ENCODE measurements at regions not wholly inside any gene's neighbourhood (a gene's known extent, or its start where the extent isn't known, plus 50 kb on each side); places are given as distances from the start of the nearest gene placed in this dataset.

DNA sequence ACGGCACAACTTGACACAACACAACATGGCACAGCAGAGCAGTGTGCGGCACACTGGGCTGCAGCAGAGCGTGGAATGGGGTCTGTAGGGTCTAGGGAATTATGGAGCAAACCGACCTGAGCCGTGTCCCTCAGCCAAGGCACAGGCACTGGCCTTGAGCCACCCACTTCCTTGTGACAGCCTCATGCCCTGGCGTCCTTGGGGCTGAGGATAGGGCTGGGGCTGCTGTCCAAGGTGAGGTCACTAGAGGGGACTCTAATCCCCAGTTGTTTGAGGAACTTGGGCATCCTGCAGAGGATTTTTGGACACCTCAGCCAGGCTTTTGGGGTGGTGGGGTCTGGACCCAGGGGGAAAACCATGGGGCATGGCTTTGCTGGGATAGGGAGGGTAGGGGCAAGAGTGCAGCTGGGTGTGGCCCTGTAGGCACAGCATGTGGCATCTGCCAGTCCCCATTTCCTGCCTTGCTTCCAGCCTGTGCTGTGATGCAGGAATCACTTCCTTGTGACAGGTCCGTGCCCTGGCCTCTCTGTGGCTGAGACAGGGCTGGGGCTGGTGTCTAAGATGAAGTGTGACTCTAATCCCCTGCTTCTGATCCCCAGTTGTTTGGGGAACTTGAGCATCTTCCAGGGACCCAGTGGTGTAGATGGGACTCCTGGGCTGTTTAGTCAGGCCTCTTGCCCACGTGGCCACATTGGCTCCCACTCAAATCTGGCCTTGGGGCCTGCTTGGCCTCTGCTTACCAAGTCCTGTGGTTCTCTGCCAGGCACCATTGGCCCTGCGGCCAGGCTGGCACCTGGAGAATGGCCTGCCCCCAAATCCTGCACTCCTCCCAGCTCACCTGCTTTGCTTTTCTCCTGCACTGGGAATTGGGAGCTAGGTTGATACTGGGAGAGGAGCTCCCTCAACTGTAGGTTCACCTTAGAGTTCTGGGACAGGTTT lies 78.5 kb downstream of the SCGB2B2 start:
- Histone ChIP-seq H3K9me3 (peaks cover 5% of the 10 kb centered on the region), H3K4me1 (ENCODE audit: control insufficient read depth in 1 of 2, low read depth in 2 of 2) (no peaks in the 10 kb centered on the region), H3K36me3 (no peaks in the 10 kb centered on the region), H3K27me3 (replicated peaks; ENCODE audit: insufficient read depth) (no peaks in the 10 kb centered on the region), H3K27ac (no peak overlapping the region), H3K4me3 (no peak overlapping the region)
- no peak for ATAC-seq (ENCODE audit: insufficient number of reproducible peaks, low FRiP score, low read depth)
- no peak for DNase-seq (ENCODE audit: low spot score)
- no peak for TF ChIP-seq CTCF (IDR thresholded peaks at IDR 0.05)

DNA sequence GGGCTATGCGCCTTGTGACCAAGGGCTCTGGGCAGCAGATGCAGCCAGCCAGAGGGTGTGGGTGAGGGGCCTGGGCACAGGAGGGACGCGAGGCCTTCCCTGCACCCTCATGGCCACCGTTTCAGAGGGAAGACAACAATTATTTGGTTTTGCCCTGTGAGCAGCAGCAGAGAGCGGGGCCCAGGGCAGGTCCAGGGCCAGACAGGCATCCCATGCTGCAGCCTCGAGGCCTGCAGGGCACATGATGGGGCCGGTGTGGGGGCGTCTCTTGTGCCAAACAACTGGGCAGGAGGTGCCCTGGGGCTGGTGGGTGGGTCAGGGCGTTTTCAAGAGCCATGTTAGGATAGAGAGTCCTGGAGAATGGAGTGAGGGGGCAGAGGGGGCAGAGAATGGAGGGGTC lies 79.4 kb downstream of the SCGB2B2 start:
- peaks cover 5% of the 10 kb centered on the region for H3K9me3 ChIP-seq
- no peaks in the 10 kb centered on the region for H3K36me3 ChIP-seq
- H3K4me3 ChIP-seq: no peak overlapping the region
- no peaks in the 10 kb centered on the region for H3K4me1 ChIP-seq (ENCODE audit: control insufficient read depth in 1 of 2, low read depth in 2 of 2)
- H3K27ac ChIP-seq: no peak overlapping the region
- ATAC-seq (ENCODE audit: insufficient number of reproducible peaks, low FRiP score, low read depth) (no peak), DNase-seq (ENCODE audit: low spot score) (no peak)
- no peaks in the 10 kb centered on the region for H3K27me3 ChIP-seq (replicated peaks; ENCODE audit: insufficient read depth)
- no peak for TF ChIP-seq CTCF (IDR thresholded peaks at IDR 0.05)

DNA sequence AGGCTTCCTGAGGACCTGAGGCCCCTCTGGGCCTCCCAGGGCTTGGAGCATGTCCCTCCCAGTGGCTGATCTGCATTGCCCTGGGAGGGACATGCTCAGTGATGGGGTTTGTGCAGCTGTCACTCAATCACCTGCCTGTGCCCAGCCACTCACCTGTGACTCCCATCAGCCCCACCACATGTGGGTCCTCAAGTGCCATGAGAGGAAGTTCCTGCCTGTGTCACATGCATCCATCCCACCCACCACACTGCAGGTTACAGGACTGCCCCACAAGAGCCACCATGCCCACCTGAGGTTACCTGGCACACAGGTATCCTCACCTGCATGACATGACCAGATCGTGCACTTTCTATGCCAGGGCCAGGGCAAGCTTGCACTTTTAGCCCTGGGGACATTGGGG lies 80.0 kb downstream of the SCGB2B2 start:
- TF ChIP-seq CTCF (IDR thresholded peaks at IDR 0.05): no peak
- H3K4me1 ChIP-seq (ENCODE audit: control insufficient read depth in 1 of 2, low read depth in 2 of 2): no peaks in the 10 kb centered on the region
- no peaks in the 10 kb centered on the region for H3K27me3 ChIP-seq (replicated peaks; ENCODE audit: insufficient read depth)
- no peaks in the 10 kb centered on the region for H3K9me3 ChIP-seq
- H3K36me3 ChIP-seq: no peaks in the 10 kb centered on the region
- DNase-seq (ENCODE audit: low spot score) (no peak), ATAC-seq (ENCODE audit: insufficient number of reproducible peaks, low FRiP score, low read depth) (no peak)
- no peak overlapping the region for H3K27ac ChIP-seq
- no peak overlapping the region for H3K4me3 ChIP-seq

- no peaks in the 10 kb centered on the region for H3K36me3 ChIP-seq
- no peak for DNase-seq (ENCODE audit: low spot score)
- no peak overlapping the region for H3K4me3 ChIP-seq
- no peaks in the 10 kb centered on the region for H3K27me3 ChIP-seq (replicated peaks; ENCODE audit: insufficient read depth)
- TF ChIP-seq CTCF (IDR thresholded peaks at IDR 0.05): no peak
- no peak overlapping the region for H3K27ac ChIP-seq
- peaks cover 3% of the 10 kb centered on the region for H3K9me3 ChIP-seq
- no peaks in the 10 kb centered on the region for H3K4me1 ChIP-seq (ENCODE audit: control insufficient read depth in 1 of 2, low read depth in 2 of 2)
- no peak for ATAC-seq (ENCODE audit: insufficient number of reproducible peaks, low FRiP score, low read depth)
These were observed 80.8 kb downstream of the SCGB2B2 start for GRCh38 chr19:34596115-34596514.

GRCh38 chr19:34595683-34596082 lies 81.3 kb downstream of the SCGB2B2 start:
- peaks cover 5% of the 10 kb centered on the region for H3K9me3 ChIP-seq
- H3K4me1 ChIP-seq (ENCODE audit: control insufficient read depth in 1 of 2, low read depth in 2 of 2): no peaks in the 10 kb centered on the region
- no peak for TF ChIP-seq CTCF (IDR thresholded peaks at IDR 0.05)
- ATAC-seq (ENCODE audit: insufficient number of reproducible peaks, low FRiP score, low read depth) (no peak), DNase-seq (ENCODE audit: low spot score) (no peak)
- H3K36me3 ChIP-seq: no peaks in the 10 kb centered on the region
- H3K27ac ChIP-seq: no peak overlapping the region
- no peaks in the 10 kb centered on the region for H3K27me3 ChIP-seq (replicated peaks; ENCODE audit: insufficient read depth)
- H3K4me3 ChIP-seq: no peak overlapping the region

Data from thoracic aorta (tissue), 2 donors.